Keratinocyte (primary cell): ENCODE measurements at regions not wholly inside any gene's neighbourhood (a gene's known extent, or its start where the extent isn't known, plus 50 kb on each side); places are given as distances from the start of the nearest gene placed in this dataset.

Experiments
- EZH2 ChIP-seq: IDR thresholded peaks from one replicate; pipeline ENCODE4 v1.6.1; 2012; ENCODE audit warnings: inconsistent platforms, mild to moderate bottlenecking, low read length, moderate library complexity
- TF ChIP-seq, protein P1 (sequence below), 3 experiments: IDR thresholded peaks in 1 of 3; conservative IDR thresholded peaks in 1 of 3; optimal IDR thresholded peaks in 1 of 3; 2 replicates in 2 of 3; 3 replicates in 1 of 3; pipeline versions ENCODE3 to v1.5.1; 2011; ENCODE audit warnings: low read length in 3 of 3, mild to moderate bottlenecking in 3 of 3, moderate library complexity in 2 of 3, control low read depth in 1 of 3, inconsistent platforms in 1 of 3; ENCODE audit not compliant: insufficient read depth in 2 of 3; ENCODE audit errors: extremely low read depth in 1 of 3

- TF ChIP-seq, protein P1, sequence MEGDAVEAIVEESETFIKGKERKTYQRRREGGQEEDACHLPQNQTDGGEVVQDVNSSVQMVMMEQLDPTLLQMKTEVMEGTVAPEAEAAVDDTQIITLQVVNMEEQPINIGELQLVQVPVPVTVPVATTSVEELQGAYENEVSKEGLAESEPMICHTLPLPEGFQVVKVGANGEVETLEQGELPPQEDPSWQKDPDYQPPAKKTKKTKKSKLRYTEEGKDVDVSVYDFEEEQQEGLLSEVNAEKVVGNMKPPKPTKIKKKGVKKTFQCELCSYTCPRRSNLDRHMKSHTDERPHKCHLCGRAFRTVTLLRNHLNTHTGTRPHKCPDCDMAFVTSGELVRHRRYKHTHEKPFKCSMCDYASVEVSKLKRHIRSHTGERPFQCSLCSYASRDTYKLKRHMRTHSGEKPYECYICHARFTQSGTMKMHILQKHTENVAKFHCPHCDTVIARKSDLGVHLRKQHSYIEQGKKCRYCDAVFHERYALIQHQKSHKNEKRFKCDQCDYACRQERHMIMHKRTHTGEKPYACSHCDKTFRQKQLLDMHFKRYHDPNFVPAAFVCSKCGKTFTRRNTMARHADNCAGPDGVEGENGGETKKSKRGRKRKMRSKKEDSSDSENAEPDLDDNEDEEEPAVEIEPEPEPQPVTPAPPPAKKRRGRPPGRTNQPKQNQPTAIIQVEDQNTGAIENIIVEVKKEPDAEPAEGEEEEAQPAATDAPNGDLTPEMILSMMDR (optimal IDR thresholded peaks at IDR 0.05 in 1 of 3, IDR thresholded peaks at IDR 0.05 in 1 of 3, conservative IDR thresholded peaks at IDR 0.05 in 1 of 3; ENCODE audit: extremely low read depth in 1 of 3, insufficient read depth in 2 of 3, low read length in 3 of 3): no peak
- no peak for TF ChIP-seq EZH2
Observed at GRCh38 chr15:98398056-98398455, 250.3 kb upstream of the IGF1R start.
